HepG2 (cell line): ENCODE measurements at regions not wholly inside any gene's neighbourhood (a gene's known extent, or its start where the extent isn't known, plus 50 kb on each side); places are given as distances from the start of the nearest gene placed in this dataset.

Source experiments
- ATAC-seq: fragments of 200-7000 bp; cut with Tn5 transposase; 3 replicates; pipeline ENCODE4 v1.9.1; 2020; ENCODE audit warnings: mild to moderate bottlenecking, moderate library complexity
- BruUV-seq: library from RNA; stranded (reverse); fragments of 400-500 nt; replicated peaks from 2 replicates; lab custom pipeline; 2021; lab: Mats Ljungman, UMichigan
- CTCF ChIA-PET: fragments of 300-600 bp; formaldehyde crosslinking; extraction: SDS; loops from one replicate; lab custom pipeline; 2021; ENCODE audit warnings: low total read pairs, inconsistent platforms, low intra/inter-chr PET ratio; lab: Yijun Ruan, JAX
- POLR2A ChIA-PET: fragments of 350-600 bp; sonication (Branson Sonifier 250); formaldehyde crosslinking; loops from one replicate; lab custom pipeline; 2020; ENCODE audit warnings: antibody characterized with exemption, inconsistent platforms; lab: Yijun Ruan, JAX
- DNase-seq: peaks from one replicate; pipeline ENCODE4 v3.0.0-alpha.2; 2015; ENCODE audit warnings: low spot score
- FAIRE-seq: peaks from 3 replicates; lab custom pipeline; 2011; peaks lifted over from hg19 to GRCh38; lab: Jason Lieb, UNC
- H2AFZ ChIP-seq: one replicate; pipeline ENCODE4 v1.6.1; 2011; ENCODE audit warnings: low read length, inconsistent platforms
- H3K27ac ChIP-seq: fragments of 300-600 bp; 3 replicates; pipeline ENCODE4 v1.8.0; 2011; ENCODE audit warnings: mixed run types, mild to moderate bottlenecking, mixed read lengths, low read length, inconsistent platforms; ENCODE audit not compliant: insufficient read depth; ENCODE audit errors: extremely low read length
- H3K27me3 ChIP-seq, 2 experiments: fragments of 200-600 bp in 1 of 2; 2 replicates in 1 of 2; 3 replicates in 1 of 2; pipeline versions ENCODE4 v1.6.0 to v1.8.0; 2011; ENCODE audit warnings: low read length in 2 of 2, mild to moderate bottlenecking in 2 of 2, moderate library complexity in 2 of 2, inconsistent platforms in 1 of 2; ENCODE audit not compliant: insufficient read depth in 2 of 2, control insufficient read depth in 1 of 2
- H3K36me3 ChIP-seq, 2 experiments: fragments of 200-600 bp in 1 of 2; replicated peaks in 1 of 2; 2 replicates in 1 of 2; 3 replicates in 1 of 2; pipeline versions ENCODE4 v1.5.1 to v1.8.0; 2011; ENCODE audit warnings: low read length in 2 of 2, inconsistent platforms in 1 of 2; ENCODE audit not compliant: insufficient read depth in 2 of 2, control insufficient read depth in 1 of 2
- H3K4me1 ChIP-seq: 2 replicates; pipeline ENCODE4 v1.5.1; 2012; ENCODE audit warnings: low read length, inconsistent platforms; ENCODE audit not compliant: insufficient read depth
- H3K4me2 ChIP-seq: 2 replicates; pipeline ENCODE4 v1.6.0; 2011; ENCODE audit warnings: low read depth, low read length, inconsistent platforms
- H3K4me3 ChIP-seq, 3 experiments: fragments of 200-600 bp in 1 of 3; sonication (generic), shearing (Covaris generic) in 1 of 3; replicated peaks in 1 of 3; 2 replicates each; pipeline ENCODE4 v1.5.1; 2011 to 2016; ENCODE audit warnings: low read length in 3 of 3, inconsistent platforms in 2 of 3, low read depth in 2 of 3, mild to moderate bottlenecking in 2 of 3, control low read depth in 1 of 3, mixed read lengths in 1 of 3; ENCODE audit not compliant: insufficient read depth in 1 of 3
- H3K79me2 ChIP-seq: one replicate; pipeline ENCODE4 v1.6.1; 2011; ENCODE audit warnings: low read length, inconsistent platforms; ENCODE audit not compliant: insufficient read depth
- H3K9ac ChIP-seq: 2 replicates; pipeline ENCODE4 v1.6.0; 2011; ENCODE audit warnings: mild to moderate bottlenecking, low read depth, low read length, inconsistent platforms; ENCODE audit not compliant: insufficient read depth
- H3K9me3 ChIP-seq: 2 replicates; pipeline ENCODE4 v1.5.1; 2012; ENCODE audit warnings: mild to moderate bottlenecking, low read length
- H4K20me1 ChIP-seq: 2 replicates; pipeline ENCODE4 v1.6.0; 2011; ENCODE audit warnings: inconsistent platforms, mild to moderate bottlenecking, low read length, moderate library complexity; ENCODE audit not compliant: insufficient read depth
- DR1 ChIP-seq: sonication (generic); formaldehyde crosslinking; IDR thresholded peaks from 2 replicates; pipeline ENCODE4 v1.8.0; 2021; ENCODE audit warnings: mild to moderate bottlenecking, missing genetic modification reagents, inconsistent platforms
- DRAP1 ChIP-seq: IDR thresholded peaks from 2 replicates; pipeline ENCODE4 v1.6.1; 2016; ENCODE audit warnings: missing genetic modification reagents, missing compliant biosample characterization
- KDM6A ChIP-seq: IDR thresholded peaks from 2 replicates; pipeline ENCODE4 v1.6.1; 2016; ENCODE audit warnings: low read depth
- MATR3 ChIP-seq: sonication (generic); formaldehyde crosslinking; IDR thresholded peaks from 2 replicates; pipeline ENCODE4 v1.4.0; 2020; ENCODE audit warnings: missing genetic modification reagents
- MEF2D ChIP-seq: sonication (generic); formaldehyde crosslinking; IDR thresholded peaks from 2 replicates; pipeline ENCODE4 v1.5.1; 2020; ENCODE audit warnings: mild to moderate bottlenecking, missing genetic modification reagents
- PBX2 ChIP-seq: IDR thresholded peaks from 2 replicates; pipeline ENCODE4 v1.6.1; 2016; ENCODE audit warnings: control low read depth
- PHF5A ChIP-seq: IDR thresholded peaks from one replicate; pipeline ENCODE4 v1.6.1; 2018; ENCODE audit warnings: low read depth, missing genetic modification reagents; ENCODE audit not compliant: unreplicated experiment
- SAP130 ChIP-seq: IDR thresholded peaks from 2 replicates; pipeline ENCODE4 v1.6.1; 2016; ENCODE audit warnings: low read depth
- YY1 ChIP-seq: IDR thresholded peaks from 2 replicates; pipeline ENCODE4 v1.6.1; 2011; ENCODE audit warnings: low read length, low read depth, moderate library complexity, mild to moderate bottlenecking; ENCODE audit not compliant: insufficient read depth, insufficient replicate concordance
- ZFP82 ChIP-seq: sonication (generic); formaldehyde crosslinking; IDR thresholded peaks from 2 replicates; pipeline ENCODE4 v1.5.1; 2020; ENCODE audit warnings: mild to moderate bottlenecking, missing genetic modification reagents, borderline replicate concordance
- ZNF772 ChIP-seq: sonication (generic); formaldehyde crosslinking; IDR thresholded peaks from 2 replicates; pipeline ENCODE4 v1.5.0; 2020; ENCODE audit warnings: mild to moderate bottlenecking, missing genetic modification reagents
- in situ Hi-C: cut with HindIII; loops from 2 replicates; pipeline ENCODE4 v1.10.0; 2017; ENCODE audit warnings: low pct_unique_long_range_greater_than_20kb; ENCODE audit not compliant: extremely low pct_ligation_motif_present
- intact Hi-C: fragments of 100-400 bp; cut with micrococcal nuclease; formaldehyde crosslinking; loops from one replicate; pipeline ENCODE4 v1.10.0; 2022; ENCODE audit not compliant: unreplicated experiment
- TF ChIP-seq, protein P1 (sequence below): sonication (generic); formaldehyde crosslinking; IDR thresholded peaks from 2 replicates; pipeline ENCODE4 v1.4.0; 2020; ENCODE audit warnings: mild to moderate bottlenecking, missing genetic modification reagents
- TF ChIP-seq, protein P2 (sequence below): sonication (generic); formaldehyde crosslinking; IDR thresholded peaks from 2 replicates; pipeline ENCODE4 v1.9.0; 2021; ENCODE audit warnings: missing genetic modification reagents, borderline replicate concordance
- TF ChIP-seq, protein P3 (sequence below): sonication (generic); formaldehyde crosslinking; IDR thresholded peaks from 2 replicates; pipeline ENCODE4 v1.4.0; 2020; ENCODE audit warnings: missing genetic modification reagents, mild to moderate bottlenecking, borderline replicate concordance

DNA sequence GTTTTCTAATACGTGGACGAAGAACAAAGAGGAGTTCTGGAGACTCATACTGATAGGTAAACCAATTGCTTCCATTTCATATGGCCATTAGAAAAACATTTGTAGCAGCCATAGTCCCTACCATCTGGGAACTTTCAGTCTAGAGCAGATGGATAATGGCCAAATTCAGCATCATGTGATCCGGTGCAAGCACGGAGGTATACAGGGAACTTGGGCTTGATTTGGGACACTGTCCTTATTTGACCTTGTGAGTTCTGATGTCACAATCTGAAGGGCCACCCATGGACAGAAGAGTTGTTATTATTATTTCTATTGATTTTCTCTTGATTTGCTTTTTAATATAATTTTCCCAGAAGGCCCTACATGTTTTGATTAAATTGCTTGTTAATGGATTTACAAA is 154.6 kb upstream of the ZNF267 start (continued):
- TF ChIP-seq MATR3 (CRISPR knock-in tag): no peak
- TF ChIP-seq KDM6A: no peak
- TF ChIP-seq DRAP1 (CRISPR knock-in tag): no peak

- H3K9me3 ChIP-seq: no peaks in the 10 kb centered on the region
- H3K36me3 ChIP-seq: peaks cover 7 to 35% of the 10 kb centered on the region in 2 experiments
- no peak overlapping the region for H3K4me2 ChIP-seq
- FAIRE-seq (no peak), ATAC-seq (no peak), DNase-seq (no peak)
- H4K20me1 ChIP-seq: no peaks in the 10 kb centered on the region
- BruUV-seq: no TSS peak
- H3K79me2 ChIP-seq: no peaks in the 10 kb centered on the region
- in situ Hi-C loops: no loop called here
- ChIA-PET CTCF (no interaction called here), POLR2A (no interaction called here)
- no peak overlapping the region for H3K9ac ChIP-seq
- no peak overlapping the region for H2AFZ ChIP-seq
- no peak overlapping the region for H3K4me3 ChIP-seq
- intact Hi-C loops: no loop called here
- no peaks in the 10 kb centered on the region for H3K4me1 ChIP-seq
- H3K27me3 ChIP-seq: no peaks in the 10 kb centered on the region
- H3K27ac ChIP-seq: no peak overlapping the region
- no peak for TF ChIP-seq SAP130 (CRISPR knock-in tag)
- no peak for TF ChIP-seq MEF2D
- no peak for TF ChIP-seq YY1
- no peak for TF ChIP-seq PBX2 (CRISPR knock-in tag)
- TF ChIP-seq, protein P1, sequence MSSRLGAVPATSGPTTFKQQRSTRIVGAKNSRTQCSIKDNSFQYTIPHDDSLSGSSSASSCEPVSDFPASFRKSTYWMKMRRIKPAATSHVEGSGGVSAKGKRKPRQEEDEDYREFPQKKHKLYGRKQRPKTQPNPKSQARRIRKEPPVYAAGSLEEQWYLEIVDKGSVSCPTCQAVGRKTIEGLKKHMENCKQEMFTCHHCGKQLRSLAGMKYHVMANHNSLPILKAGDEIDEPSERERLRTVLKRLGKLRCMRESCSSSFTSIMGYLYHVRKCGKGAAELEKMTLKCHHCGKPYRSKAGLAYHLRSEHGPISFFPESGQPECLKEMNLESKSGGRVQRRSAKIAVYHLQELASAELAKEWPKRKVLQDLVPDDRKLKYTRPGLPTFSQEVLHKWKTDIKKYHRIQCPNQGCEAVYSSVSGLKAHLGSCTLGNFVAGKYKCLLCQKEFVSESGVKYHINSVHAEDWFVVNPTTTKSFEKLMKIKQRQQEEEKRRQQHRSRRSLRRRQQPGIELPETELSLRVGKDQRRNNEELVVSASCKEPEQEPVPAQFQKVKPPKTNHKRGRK (CRISPR knock-in tag): no peak
- TF ChIP-seq ZFP82 (CRISPR knock-in tag): no peak
- TF ChIP-seq, protein P2, sequence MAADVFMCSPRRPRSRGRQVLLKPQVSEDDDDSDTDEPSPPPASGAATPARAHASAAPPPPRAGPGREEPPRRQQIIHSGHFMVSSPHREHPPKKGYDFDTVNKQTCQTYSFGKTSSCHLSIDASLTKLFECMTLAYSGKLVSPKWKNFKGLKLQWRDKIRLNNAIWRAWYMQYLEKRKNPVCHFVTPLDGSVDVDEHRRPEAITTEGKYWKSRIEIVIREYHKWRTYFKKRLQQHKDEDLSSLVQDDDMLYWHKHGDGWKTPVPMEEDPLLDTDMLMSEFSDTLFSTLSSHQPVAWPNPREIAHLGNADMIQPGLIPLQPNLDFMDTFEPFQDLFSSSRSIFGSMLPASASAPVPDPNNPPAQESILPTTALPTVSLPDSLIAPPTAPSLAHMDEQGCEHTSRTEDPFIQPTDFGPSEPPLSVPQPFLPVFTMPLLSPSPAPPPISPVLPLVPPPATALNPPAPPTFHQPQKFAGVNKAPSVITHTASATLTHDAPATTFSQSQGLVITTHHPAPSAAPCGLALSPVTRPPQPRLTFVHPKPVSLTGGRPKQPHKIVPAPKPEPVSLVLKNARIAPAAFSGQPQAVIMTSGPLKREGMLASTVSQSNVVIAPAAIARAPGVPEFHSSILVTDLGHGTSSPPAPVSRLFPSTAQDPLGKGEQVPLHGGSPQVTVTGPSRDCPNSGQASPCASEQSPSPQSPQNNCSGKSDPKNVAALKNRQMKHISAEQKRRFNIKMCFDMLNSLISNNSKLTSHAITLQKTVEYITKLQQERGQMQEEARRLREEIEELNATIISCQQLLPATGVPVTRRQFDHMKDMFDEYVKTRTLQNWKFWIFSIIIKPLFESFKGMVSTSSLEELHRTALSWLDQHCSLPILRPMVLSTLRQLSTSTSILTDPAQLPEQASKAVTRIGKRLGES (CRISPR knock-in tag): no peak
- no peak for TF ChIP-seq DR1 (CRISPR knock-in tag)
- TF ChIP-seq, protein P3, sequence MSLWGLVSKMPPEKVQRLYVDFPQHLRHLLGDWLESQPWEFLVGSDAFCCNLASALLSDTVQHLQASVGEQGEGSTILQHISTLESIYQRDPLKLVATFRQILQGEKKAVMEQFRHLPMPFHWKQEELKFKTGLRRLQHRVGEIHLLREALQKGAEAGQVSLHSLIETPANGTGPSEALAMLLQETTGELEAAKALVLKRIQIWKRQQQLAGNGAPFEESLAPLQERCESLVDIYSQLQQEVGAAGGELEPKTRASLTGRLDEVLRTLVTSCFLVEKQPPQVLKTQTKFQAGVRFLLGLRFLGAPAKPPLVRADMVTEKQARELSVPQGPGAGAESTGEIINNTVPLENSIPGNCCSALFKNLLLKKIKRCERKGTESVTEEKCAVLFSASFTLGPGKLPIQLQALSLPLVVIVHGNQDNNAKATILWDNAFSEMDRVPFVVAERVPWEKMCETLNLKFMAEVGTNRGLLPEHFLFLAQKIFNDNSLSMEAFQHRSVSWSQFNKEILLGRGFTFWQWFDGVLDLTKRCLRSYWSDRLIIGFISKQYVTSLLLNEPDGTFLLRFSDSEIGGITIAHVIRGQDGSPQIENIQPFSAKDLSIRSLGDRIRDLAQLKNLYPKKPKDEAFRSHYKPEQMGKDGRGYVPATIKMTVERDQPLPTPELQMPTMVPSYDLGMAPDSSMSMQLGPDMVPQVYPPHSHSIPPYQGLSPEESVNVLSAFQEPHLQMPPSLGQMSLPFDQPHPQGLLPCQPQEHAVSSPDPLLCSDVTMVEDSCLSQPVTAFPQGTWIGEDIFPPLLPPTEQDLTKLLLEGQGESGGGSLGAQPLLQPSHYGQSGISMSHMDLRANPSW (CRISPR knock-in tag): no peak
- no peak for TF ChIP-seq ZNF772 (CRISPR knock-in tag)
- TF ChIP-seq PHF5A (CRISPR knock-in tag): no peak
Observed at GRCh38 chr16:31727553-31727952, 146.1 kb upstream of the ZNF267 start.
